Common myeloid progenitor, CD34-positive (primary cell): ENCODE measurements at regions not wholly inside any gene's neighbourhood (a gene's known extent, or its start where the extent isn't known, plus 50 kb on each side); places are given as distances from the start of the nearest gene placed in this dataset.

Source experiments
- CTCF ChIA-PET: fragments of 350-600 bp; sonication (Branson Sonifier 250); formaldehyde crosslinking; loops from one replicate; lab custom pipeline; 2021; ENCODE audit warnings: antibody characterized with exemption; lab: Charles Lee
- POLR2A ChIA-PET: fragments of 350-600 bp; sonication (Branson Sonifier 250); formaldehyde crosslinking; loops from one replicate; lab custom pipeline; 2021; ENCODE audit warnings: antibody characterized with exemption; lab: Charles Lee
- DNase-seq, 3 donors: peaks; one replicate each; pipeline versions ENCODE4 v3.0.0 to v3.0.0-alpha.2; 2013
- H3K27ac ChIP-seq, 2 experiments: 1 replicate in 1 of 2; 2 replicates in 1 of 2; pipeline ENCODE4 v1.7.0; 2013; ENCODE audit warnings: inconsistent platforms in 2 of 2, low read length in 2 of 2, mild to moderate bottlenecking in 2 of 2, low read depth in 1 of 2, moderate library complexity in 1 of 2; ENCODE audit not compliant: severe bottlenecking in 2 of 2, insufficient read depth in 1 of 2, poor library complexity in 1 of 2
- H3K27me3 ChIP-seq, 5 experiments: replicated peaks in 2 of 5; 1 replicate in 3 of 5; 2 replicates in 2 of 5; pipeline versions ENCODE4 v1.6.1 to v1.7.0; 2013; ENCODE audit warnings: low read length in 4 of 5, mild to moderate bottlenecking in 2 of 5, moderate library complexity in 2 of 5, inconsistent platforms in 1 of 5; ENCODE audit not compliant: insufficient read depth in 5 of 5, control insufficient read depth in 4 of 5
- H3K36me3 ChIP-seq, 4 experiments: 1 replicate in 2 of 4; 2 replicates in 2 of 4; pipeline versions ENCODE4 v1.6.1 to v1.7.0; 2013; ENCODE audit warnings: low read length in 3 of 4, control low read depth in 1 of 4, mild to moderate bottlenecking in 1 of 4; ENCODE audit not compliant: control insufficient read depth in 4 of 4, insufficient read depth in 4 of 4
- H3K4me1 ChIP-seq, 4 experiments: 1 replicate in 3 of 4; 2 replicates in 1 of 4; pipeline versions ENCODE4 v1.6.1 to v1.7.1; 2013; ENCODE audit warnings: low read length in 3 of 4, mild to moderate bottlenecking in 3 of 4, control low read depth in 1 of 4, inconsistent platforms in 1 of 4, moderate library complexity in 1 of 4; ENCODE audit not compliant: control insufficient read depth in 4 of 4, insufficient read depth in 4 of 4; ENCODE audit errors: control extremely low read depth in 1 of 4
- H3K4me3 ChIP-seq, 7 experiments: 1 replicate in 4 of 7; 2 replicates in 3 of 7; pipeline versions ENCODE4 v1.5.1 to v1.7.0; 2013; ENCODE audit warnings: mild to moderate bottlenecking in 7 of 7, low read length in 6 of 7, moderate library complexity in 6 of 7, inconsistent platforms in 2 of 7, low read depth in 2 of 7, control low read depth in 1 of 7; ENCODE audit not compliant: insufficient read depth in 4 of 7, control insufficient read depth in 1 of 7; ENCODE audit errors: extremely low read depth in 1 of 7
- H3K9me3 ChIP-seq, 5 experiments: 1 replicate in 4 of 5; 2 replicates in 1 of 5; pipeline versions ENCODE4 v1.6.1 to v1.7.1; 2013; ENCODE audit warnings: low read length in 4 of 5, mild to moderate bottlenecking in 2 of 5, inconsistent platforms in 1 of 5, low read depth in 1 of 5, moderate library complexity in 1 of 5; ENCODE audit not compliant: control insufficient read depth in 4 of 5, insufficient read depth in 2 of 5; ENCODE audit errors: control extremely low read depth in 1 of 5
- WGBS: methylation state at CpG from one replicate; pipeline ENCODE4 v1.1.5; 2013; ENCODE audit not compliant: insufficient coverage; 5-methylcytosine and 5-hydroxymethylcytosine counted together

DNA sequence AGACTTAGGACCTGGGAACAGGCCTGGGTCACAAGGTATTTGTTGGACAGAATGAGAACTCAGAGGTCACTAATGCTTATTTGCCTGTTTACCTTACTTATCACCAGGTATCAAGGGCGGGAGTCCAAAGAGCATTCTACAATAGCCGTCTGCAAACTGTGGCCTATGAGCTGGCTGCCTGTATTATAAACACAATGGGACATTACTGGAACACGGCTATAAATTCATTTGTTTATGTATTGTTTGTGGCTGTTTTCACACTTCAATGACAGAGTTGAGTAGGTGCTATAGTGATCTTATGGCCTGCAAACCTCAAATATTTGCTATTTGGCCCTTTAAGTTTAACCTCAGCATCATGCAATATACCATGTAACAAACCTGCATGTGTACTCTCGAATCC, 76.6 kb upstream of the ASTN2 start:
- Histone ChIP-seq H3K9me3 (no peaks in the 10 kb centered on the region), H3K27ac (no peak overlapping the region), H3K4me1 (peaks cover 0 to 5% (median 2%) of the 10 kb centered on the region in 4 experiments), H3K36me3 (no peaks in the 10 kb centered on the region), H3K4me3 (no peak overlapping the region), H3K27me3 (peaks cover 0 to 8% (median 0%) of the 10 kb centered on the region in 5 experiments)
- 90% methylated on average over 3 of the region's 4 CpGs for WGBS
- CTCF ChIA-PET = no interaction called here
- POLR2A ChIA-PET = no interaction called here
- DNase-seq = no peak

DNA sequence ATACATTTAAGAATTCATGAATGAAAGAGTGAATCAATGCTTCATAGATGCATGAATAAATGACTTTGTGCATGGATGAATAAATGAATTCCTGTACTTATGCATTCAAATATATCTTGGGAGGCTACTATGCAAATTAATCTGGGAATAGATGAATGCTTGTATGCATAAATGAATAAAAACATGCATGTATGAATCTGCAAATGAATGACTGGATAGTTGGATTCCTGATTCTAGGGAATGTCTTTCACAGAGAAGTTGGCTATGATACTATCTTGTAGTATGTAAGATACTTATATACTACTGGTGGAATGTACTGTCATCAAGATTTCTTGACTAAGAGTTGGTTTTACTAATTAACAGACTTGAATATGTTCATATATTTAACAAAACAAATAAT, 75.3 kb upstream of the ASTN2 start:
- H3K27ac ChIP-seq = no peak overlapping the region
- POLR2A ChIA-PET = no interaction called here
- CTCF ChIA-PET = no interaction called here
- no peak overlapping the region for H3K4me3 ChIP-seq
- no peak for DNase-seq
- peaks cover 0 to 8% (median 0%) of the 10 kb centered on the region in 5 experiments for H3K27me3 ChIP-seq
- H3K9me3 ChIP-seq = no peaks in the 10 kb centered on the region
- H3K4me1 ChIP-seq = peaks cover 0 to 5% (median 2%) of the 10 kb centered on the region in 4 experiments
- H3K36me3 ChIP-seq = no peaks in the 10 kb centered on the region

DNA sequence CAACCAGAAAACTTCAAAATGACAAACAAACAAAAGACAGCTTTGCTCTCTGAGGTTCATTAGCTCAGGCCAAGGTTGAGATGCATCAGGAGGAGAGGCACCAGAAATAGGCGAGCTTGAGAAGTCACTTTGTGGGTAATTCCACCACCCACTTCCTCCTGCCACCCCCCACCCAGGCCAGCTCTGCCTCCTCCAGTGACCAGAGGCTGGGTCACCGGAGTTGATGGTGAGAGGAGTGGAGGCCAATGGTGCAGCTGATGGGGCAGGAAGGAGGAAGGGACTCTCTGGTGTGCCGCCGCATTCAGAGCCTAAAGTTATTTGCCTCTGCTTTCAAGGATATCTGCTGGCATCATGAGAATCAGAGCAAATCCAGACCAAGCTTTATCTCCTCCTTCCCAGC, 73.8 kb upstream of the ASTN2 start:
- CTCF ChIA-PET = interaction anchor here (1.2 to 1.6 kb wide), 2 partner anchors 15 to 45 kb away, joined by 4 to 5 read pairs; no protein-coding TSS in a partner anchor
- peaks cover 0 to 5% (median 2%) of the 10 kb centered on the region in 4 experiments for H3K4me1 ChIP-seq
- H3K36me3 ChIP-seq = no peaks in the 10 kb centered on the region
- 80% methylated on average over 1 of the region's 4 CpGs for WGBS
- H3K27me3 ChIP-seq = peaks cover 0 to 8% (median 3%) of the 10 kb centered on the region in 5 experiments
- no peak for DNase-seq
- POLR2A ChIA-PET = no interaction called here
- H3K27ac ChIP-seq = no peak overlapping the region
- no peak overlapping the region for H3K4me3 ChIP-seq
- no peaks in the 10 kb centered on the region for H3K9me3 ChIP-seq

DNA sequence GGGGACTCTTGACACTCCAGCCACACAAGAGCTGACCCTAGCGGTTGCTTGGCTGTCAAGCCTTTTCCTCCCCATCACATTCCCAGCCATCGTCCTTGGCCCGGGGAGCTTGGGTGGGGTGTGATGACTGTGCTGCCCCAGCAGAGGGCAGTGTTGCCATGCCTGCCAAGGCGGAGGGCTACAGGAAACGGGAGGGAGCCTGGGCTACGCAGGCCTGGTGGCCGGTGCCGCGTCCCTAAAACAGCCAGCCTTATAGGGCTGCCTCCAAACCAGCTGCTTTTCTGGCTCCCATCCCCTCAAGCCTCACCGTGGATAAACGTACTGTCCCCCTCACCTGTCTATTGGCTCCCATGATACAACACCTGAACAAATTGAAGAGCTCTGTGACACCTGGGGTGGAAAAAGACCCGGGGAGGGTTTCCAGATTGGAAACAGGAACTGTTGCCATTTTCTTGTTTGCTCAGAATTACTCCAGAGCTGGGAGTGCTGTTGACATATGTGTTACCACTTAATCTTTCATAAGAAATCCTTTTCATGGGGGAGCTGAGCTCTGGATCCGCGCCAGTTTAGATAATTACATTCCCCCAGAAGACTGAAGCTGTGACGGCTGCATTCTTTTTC, 72.8 kb upstream of the ASTN2 start:
- ChIA-PET CTCF (interaction anchor here (0.8 to 1.6 kb wide), 6 partner anchors 14 to 47 kb away, joined by 3 to 5 read pairs (median 4); no protein-coding TSS in a partner anchor), POLR2A (no interaction called here)
- WGBS = 15% methylated on average over 15 of the region's 15 CpGs
- no peak overlapping the region for H3K27ac ChIP-seq
- peak; percentile 48 to 64 (median 63) for DNase-seq
- peaks cover 0 to 8% (median 3%) of the 10 kb centered on the region in 5 experiments for H3K27me3 ChIP-seq
- no peaks in the 10 kb centered on the region for H3K9me3 ChIP-seq
- H3K4me1 ChIP-seq = peaks cover 0 to 5% (median 2%) of the 10 kb centered on the region in 4 experiments
- no peaks in the 10 kb centered on the region for H3K36me3 ChIP-seq
- H3K4me3 ChIP-seq = peak overlapping the region in 2 of 7 experiments; percentile 46 to 50

DNA sequence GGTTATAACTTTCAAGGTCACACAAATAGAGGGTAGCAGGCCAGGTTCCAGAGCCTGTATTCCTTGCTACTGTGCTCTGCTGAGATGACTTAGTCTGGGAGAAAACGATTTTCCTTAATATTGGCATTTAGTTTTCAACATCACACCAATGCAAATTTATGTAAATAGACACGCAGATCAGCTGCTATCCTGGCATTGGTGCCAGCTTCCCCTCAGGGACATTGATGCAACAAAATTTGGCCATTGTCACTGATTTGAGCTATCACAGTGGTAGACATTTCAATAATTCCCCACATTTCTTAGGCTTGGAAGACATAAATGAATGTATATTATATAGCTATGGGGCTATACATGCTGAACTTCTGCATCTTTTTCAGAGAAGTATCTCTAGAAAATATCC, 71.6 kb upstream of the ASTN2 start:
- H3K4me1 ChIP-seq = peaks cover 0 to 5% (median 2%) of the 10 kb centered on the region in 4 experiments
- H3K36me3 ChIP-seq = no peaks in the 10 kb centered on the region
- H3K27me3 ChIP-seq = peaks cover 0 to 8% (median 3%) of the 10 kb centered on the region in 5 experiments
- CTCF ChIA-PET = interaction anchor here (1.5 kb wide), 1 partner anchor 22 kb away, joined by 4 read pairs; no protein-coding TSS in a partner anchor
- no peaks in the 10 kb centered on the region for H3K9me3 ChIP-seq
- DNase-seq = no peak
- POLR2A ChIA-PET = no interaction called here
- H3K27ac ChIP-seq = no peak overlapping the region
- H3K4me3 ChIP-seq = no peak overlapping the region
- 83% methylated on average over 2 of the region's 2 CpGs for WGBS

- Histone ChIP-seq H3K9me3 (no peaks in the 10 kb centered on the region), H3K27me3 (peaks cover 0 to 8% (median 3%) of the 10 kb centered on the region in 5 experiments), H3K36me3 (no peaks in the 10 kb centered on the region), H3K4me3 (no peak overlapping the region), H3K27ac (no peak overlapping the region), H3K4me1 (peaks cover 0 to 5% (median 2%) of the 10 kb centered on the region in 4 experiments)
- 17% methylated on average over 1 of the region's 1 CpG for WGBS
- ChIA-PET POLR2A (no interaction called here), CTCF (interaction anchor here (1.0 kb wide), 1 partner anchor 163 kb away, joined by 3 read pairs; no protein-coding TSS in a partner anchor)
- peak in 2 of 3 donors; percentile 1 to 14 for DNase-seq
These were observed 70.3 kb upstream of the ASTN2 start for GRCh38 chr9:117485176-117485575.

DNA sequence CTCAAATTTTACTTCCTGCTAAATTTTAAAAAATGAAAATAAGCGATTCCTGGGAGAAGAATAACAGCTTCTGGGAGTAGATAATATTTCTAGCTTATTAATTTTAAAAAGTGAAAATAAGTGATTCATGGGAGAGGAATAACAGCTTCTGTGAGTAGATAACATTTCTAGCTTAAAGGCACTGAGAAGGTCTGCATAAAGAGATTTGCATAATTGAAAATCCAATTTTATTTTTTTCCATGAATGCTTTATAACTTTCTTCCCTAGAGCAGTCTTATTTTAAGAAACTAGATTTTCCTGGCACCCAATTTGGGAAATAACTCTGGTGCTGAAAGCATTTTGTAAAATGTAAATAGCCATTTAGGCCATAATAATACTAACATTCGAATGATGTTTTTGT, 65.9 kb upstream of the ASTN2 start:
- Histone ChIP-seq H3K4me1 (no peaks in the 10 kb centered on the region), H3K27me3 (peaks cover 0 to 5% (median 0%) of the 10 kb centered on the region in 5 experiments), H3K27ac (no peak overlapping the region), H3K9me3 (no peaks in the 10 kb centered on the region), H3K36me3 (no peaks in the 10 kb centered on the region), H3K4me3 (no peak overlapping the region)
- no peak for DNase-seq
- ChIA-PET CTCF (no interaction called here), POLR2A (no interaction called here)
- WGBS = no CpG with 5 or more reads among the region's 2 CpGs
